GM12875 (cell line): ENCODE measurements at regions not wholly inside any gene's neighbourhood (a gene's known extent, or its start where the extent isn't known, plus 50 kb on each side); places are given as distances from the start of the nearest gene placed in this dataset.
"Not testable (repeated sequence)": the region's sequence is repeated elsewhere in the genome, so short reads cannot be mapped to it uniquely, and the experiment has no call there.

ENCODE experiments used
- H3K4me3 ChIP-seq: one replicate; pipeline ENCODE4 v1.5.1; 2011; ENCODE audit warnings: low read depth, low read length, control low read depth
- CTCF ChIP-seq: IDR thresholded peaks from 2 replicates; pipeline ENCODE4 v1.5.1; 2011; ENCODE audit warnings: low read depth, mild to moderate bottlenecking, control low read depth, inconsistent platforms, low read length, moderate library complexity, borderline replicate concordance; ENCODE audit not compliant: insufficient read depth

DNA sequence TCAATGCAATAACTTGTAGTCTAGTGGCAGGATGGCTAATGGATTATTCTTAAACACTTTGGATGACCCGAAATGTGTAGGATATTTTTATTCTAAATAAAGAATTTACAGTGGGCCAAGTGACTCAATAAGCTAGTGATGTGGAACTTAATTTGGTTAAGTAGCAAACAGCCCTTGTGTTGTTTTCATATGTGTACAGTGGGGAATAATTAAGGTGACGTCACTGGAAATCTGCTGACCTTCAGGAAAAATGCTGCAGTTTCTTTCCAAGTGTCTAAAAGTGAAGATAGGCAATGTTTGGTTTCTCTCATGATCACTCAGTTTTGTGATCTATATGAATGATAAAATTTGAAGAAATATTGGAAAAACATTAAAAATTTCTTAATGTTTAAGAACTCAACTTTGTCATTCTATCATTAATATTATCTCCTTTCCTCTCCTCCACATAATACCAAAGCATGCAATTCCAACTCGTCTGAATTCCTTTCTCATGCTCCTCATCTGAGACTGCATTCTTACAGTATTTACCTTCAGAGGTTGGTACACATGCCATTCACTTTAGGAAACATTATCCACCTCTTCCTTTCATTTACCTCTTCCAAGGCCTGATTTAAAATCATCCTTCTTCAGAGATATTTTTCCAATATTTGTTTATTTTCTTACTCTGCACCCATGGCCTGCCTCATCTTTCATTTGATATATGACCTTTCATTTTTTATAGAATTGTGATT lies 414.6 kb upstream of the ARPP21 start:
- TF ChIP-seq CTCF = no peak
- H3K4me3 ChIP-seq = no peak overlapping the region

GRCh38 chr3:35241236-35241635 lies 398.1 kb upstream of the ARPP21 start:
- no peak for TF ChIP-seq CTCF
- no peak overlapping the region for H3K4me3 ChIP-seq

DNA sequence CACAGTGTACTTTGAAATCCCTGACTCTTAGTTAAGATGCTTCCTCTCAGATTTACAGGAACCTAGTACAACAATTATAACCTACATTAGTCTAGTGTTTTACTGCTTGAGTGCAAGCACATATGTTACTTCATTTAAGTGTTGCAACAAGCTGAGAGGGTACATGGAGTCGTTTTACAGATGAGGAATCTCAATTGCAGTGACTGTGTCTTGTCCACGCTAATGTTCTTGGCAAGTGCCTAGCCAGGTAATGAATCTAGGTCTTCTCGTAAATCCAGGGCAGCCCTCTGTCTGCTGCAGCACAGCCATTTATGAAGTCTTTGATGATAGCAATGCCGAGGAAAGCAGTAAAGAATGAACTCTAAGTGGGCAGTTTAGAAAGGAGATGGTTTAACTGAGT lies 384.4 kb upstream of the ARPP21 start:
- H3K4me3 ChIP-seq = no peak overlapping the region
- TF ChIP-seq CTCF = no peak

- TF ChIP-seq CTCF = no peak
These were observed 381.7 kb upstream of the ARPP21 start for GRCh38 chr3:35257641-35258040.

GRCh38 chr3:35262406-35262805 lies 376.9 kb upstream of the ARPP21 start:
- no peak overlapping the region for H3K4me3 ChIP-seq
- no peak for TF ChIP-seq CTCF

More at GRCh38 chr3:35257641-35258040, 381.7 kb upstream of the ARPP21 start:
- H3K4me3 ChIP-seq = no peak overlapping the region

DNA sequence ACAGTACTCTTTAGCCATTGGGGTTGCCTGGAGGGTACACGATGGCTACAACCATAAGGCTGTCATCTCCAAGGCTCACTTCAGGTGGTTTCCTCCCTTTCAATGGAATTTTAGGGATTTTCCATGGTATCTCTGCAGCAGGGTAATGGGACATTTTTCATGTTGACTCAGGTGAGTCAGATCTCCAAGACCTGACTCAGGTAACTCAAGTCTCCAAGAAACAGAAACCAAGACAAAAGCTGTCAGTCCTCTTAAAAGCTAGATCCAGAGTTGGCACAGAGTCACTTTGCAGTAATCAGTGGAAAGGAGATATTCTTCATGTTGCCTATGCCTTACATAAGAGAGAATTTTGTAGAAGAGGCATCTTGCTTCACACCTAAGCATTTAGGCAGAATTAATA lies 375.8 kb upstream of the ARPP21 start:
- no peak for TF ChIP-seq CTCF
- H3K4me3 ChIP-seq = no peak overlapping the region

- H3K4me3 ChIP-seq = not testable (repeated sequence)
These were observed 373.3 kb upstream of the ARPP21 start for GRCh38 chr3:35266065-35266464.
